MM.1S (cell line): ENCODE measurements at regions not wholly inside any gene's neighbourhood (a gene's known extent, or its start where the extent isn't known, plus 50 kb on each side); places are given as distances from the start of the nearest gene placed in this dataset.

Experiments
- CTCF ChIP-seq: fragments of 300-600 bp; sonication (generic); IDR thresholded peaks from 2 replicates; pipeline ENCODE4 v1.5.1; 2016; ENCODE audit warnings: antibody characterized with exemption, low read length, mixed read lengths
- EZH2 ChIP-seq: fragments of 300-600 bp; sonication (generic); optimal IDR thresholded peaks from 2 replicates; pipeline ENCODE3; 2017; ENCODE audit warnings: low read depth, mild to moderate bottlenecking, antibody characterized with exemption, low read length, mixed read lengths
- EZH2phosphoT487 ChIP-seq: fragments of 300-600 bp; sonication (generic); IDR thresholded peaks from 2 replicates; pipeline ENCODE4 v1.6.1; 2018; ENCODE audit warnings: antibody characterized with exemption, low read length

DNA sequence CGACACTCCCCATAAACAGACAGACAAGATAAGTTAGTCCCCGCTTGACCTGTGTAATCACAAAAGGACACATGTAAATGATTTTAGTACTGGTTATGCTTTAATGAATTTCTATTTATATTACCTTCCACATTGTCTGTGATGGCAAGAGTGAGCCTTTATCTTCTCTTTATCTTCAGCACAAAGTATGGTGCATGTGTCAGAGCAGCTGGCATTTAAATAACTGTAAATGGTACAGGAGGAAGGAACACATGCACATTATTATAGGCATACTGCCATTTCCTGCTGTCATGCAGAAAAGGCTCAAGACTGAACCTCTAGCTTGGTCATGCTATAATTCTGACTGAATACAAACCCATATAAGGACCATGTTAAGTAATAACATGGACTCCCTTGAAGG lies 1342.7 kb upstream of the TENM4 start:
- TF ChIP-seq EZH2: no peak
- no peak for TF ChIP-seq CTCF
- TF ChIP-seq EZH2phosphoT487: no peak
